Fibroblast of the aortic adventitia (primary cell): ENCODE measurements at regions not wholly inside any gene's neighbourhood (a gene's known extent, or its start where the extent isn't known, plus 50 kb on each side); places are given as distances from the start of the nearest gene placed in this dataset.

Experiments
- DNase-seq: peaks from one replicate; pipeline ENCODE4 v3.0.0-alpha.2; 2010; ENCODE audit warnings: low read depth
- H3K4me3 ChIP-seq: 2 replicates; pipeline ENCODE4 v1.5.1; 2011; ENCODE audit warnings: low read depth, mild to moderate bottlenecking, control low read depth, low read length, moderate library complexity
- TF ChIP-seq, protein P1 (sequence below): IDR thresholded peaks from 2 replicates; pipeline ENCODE4 v1.5.1; 2011; ENCODE audit warnings: mild to moderate bottlenecking, low read length, control low read depth, inconsistent platforms; ENCODE audit not compliant: insufficient read depth

GRCh38 chrX:6685489-6685888 lies 150.6 kb upstream of the VCX3A start:
- DNase-seq, result no peak
- TF ChIP-seq, protein P1, sequence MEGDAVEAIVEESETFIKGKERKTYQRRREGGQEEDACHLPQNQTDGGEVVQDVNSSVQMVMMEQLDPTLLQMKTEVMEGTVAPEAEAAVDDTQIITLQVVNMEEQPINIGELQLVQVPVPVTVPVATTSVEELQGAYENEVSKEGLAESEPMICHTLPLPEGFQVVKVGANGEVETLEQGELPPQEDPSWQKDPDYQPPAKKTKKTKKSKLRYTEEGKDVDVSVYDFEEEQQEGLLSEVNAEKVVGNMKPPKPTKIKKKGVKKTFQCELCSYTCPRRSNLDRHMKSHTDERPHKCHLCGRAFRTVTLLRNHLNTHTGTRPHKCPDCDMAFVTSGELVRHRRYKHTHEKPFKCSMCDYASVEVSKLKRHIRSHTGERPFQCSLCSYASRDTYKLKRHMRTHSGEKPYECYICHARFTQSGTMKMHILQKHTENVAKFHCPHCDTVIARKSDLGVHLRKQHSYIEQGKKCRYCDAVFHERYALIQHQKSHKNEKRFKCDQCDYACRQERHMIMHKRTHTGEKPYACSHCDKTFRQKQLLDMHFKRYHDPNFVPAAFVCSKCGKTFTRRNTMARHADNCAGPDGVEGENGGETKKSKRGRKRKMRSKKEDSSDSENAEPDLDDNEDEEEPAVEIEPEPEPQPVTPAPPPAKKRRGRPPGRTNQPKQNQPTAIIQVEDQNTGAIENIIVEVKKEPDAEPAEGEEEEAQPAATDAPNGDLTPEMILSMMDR, result no peak
- no peak overlapping the region for H3K4me3 ChIP-seq

- H3K4me3 ChIP-seq, result no peak overlapping the region
- no peak for DNase-seq
- TF ChIP-seq, protein P1, result no peak
These were observed 148.4 kb upstream of the VCX3A start for GRCh38 chrX:6683353-6683752.

DNA sequence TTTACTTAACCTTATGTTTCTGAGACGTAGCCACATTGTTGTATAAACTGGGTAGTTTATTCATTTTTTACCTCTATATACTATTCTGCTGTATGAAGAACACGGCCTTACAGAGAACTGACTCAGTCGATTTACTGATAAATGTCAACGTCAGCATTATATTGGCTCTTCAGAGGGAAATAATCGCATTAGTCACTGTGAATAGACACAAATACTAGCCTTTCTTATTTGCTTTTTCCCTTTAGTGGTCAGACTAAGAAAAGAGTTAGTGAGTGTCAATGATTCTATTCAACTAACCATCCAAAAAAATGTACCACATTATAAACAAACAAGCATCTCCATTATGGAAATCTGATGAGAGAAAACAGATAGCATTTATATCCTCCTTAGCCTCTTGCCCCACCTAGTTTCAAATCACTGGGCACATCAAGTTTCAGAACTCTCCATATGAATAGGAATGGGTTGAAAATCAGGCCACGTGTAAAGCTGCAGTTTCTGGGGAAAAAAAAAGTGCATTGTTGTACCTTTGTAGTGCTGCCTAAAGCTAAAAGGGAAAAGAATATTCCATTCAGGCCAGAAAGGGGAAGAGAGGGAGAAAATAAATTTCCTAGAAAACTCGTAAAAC lies 146.7 kb upstream of the VCX3A start:
- no peak overlapping the region for H3K4me3 ChIP-seq
- TF ChIP-seq, protein P1, result no peak
- no peak for DNase-seq

- no peak for DNase-seq
- TF ChIP-seq, protein P1, result no peak
- no peak overlapping the region for H3K4me3 ChIP-seq
These were observed 145.1 kb upstream of the VCX3A start for GRCh38 chrX:6679988-6680387.

DNA sequence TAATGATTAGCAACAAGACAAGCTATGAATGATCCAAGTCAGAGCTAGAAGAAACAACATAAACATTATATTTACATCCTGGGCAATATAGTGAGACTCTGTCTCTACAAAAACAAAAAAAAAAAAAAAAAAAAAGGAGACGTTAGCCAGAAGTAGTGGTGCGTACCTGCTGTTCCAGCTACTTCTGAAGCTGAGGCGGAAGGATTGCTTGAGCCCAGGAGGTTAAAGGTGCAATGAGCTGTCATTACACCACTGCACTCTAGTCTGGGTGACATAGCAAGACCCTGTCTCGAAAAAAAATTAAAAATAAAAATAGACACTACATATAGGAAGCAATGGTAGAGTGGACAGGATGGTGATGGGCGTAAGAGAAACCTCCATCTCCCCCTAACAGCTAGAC lies 144.6 kb upstream of the VCX3A start:
- TF ChIP-seq, protein P1, result no peak
- no peak overlapping the region for H3K4me3 ChIP-seq
- no peak for DNase-seq

DNA sequence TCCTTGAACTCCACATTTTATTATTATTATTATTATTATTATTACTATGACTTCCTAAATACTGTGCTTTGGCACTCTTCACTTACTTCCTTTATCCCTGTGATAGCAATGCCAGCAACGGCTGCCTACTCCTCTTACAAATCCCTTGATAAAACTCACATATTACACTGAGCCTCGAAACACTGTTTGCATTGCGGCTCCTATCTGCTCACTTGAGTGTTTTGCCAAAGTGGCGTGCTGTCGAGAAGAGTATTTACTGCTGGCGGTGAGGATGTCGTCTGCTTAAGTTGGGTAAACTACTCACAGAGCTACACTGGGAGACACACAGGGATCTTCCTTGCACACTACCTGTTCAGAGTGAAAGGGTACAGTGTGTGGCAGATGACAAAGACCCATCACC lies 143.4 kb upstream of the VCX3A start:
- no peak for DNase-seq
- TF ChIP-seq, protein P1, result no peak
- no peak overlapping the region for H3K4me3 ChIP-seq

GRCh38 chrX:6674734-6675133 lies 139.8 kb upstream of the VCX3A start:
- H3K4me3 ChIP-seq, result no peak overlapping the region
- TF ChIP-seq, protein P1, result no peak
- no peak for DNase-seq
